ENCODE measurements at regions not wholly inside any gene's neighbourhood (a gene's known extent, or its start where the extent isn't known, plus 50 kb on each side); places are given as distances from the start of the nearest gene placed in this dataset.

- Histone ChIP-seq H3K79me2 (ENCODE audit: low read depth) (no peaks in the 10 kb centered on the region), H3F3A (ENCODE audit: low read depth) (no peaks in the 10 kb centered on the region), H3K27me3 (no peaks in the 10 kb centered on the region), H2AFZ (replicated peaks) (peak overlapping the region; percentile 91), H3K9me3 (ENCODE audit: low read depth) (no peaks in the 10 kb centered on the region), H3K4me2 (no peak overlapping the region), H3K27ac (no peak overlapping the region), H3K4me1 (peaks cover 7% of the 10 kb centered on the region), H4K20me1 (ENCODE audit: low read depth) (no peaks in the 10 kb centered on the region), H3K4me3 (no peak overlapping the region), H3K36me3 (no peaks in the 10 kb centered on the region), H3K9ac (no peak overlapping the region)
- H3K9me3 Mint-ChIP-seq: peaks cover 3% of the 10 kb centered on the region
- no peak overlapping the region for H3K27ac Mint-ChIP-seq
- no peaks in the 10 kb centered on the region for H3K36me3 Mint-ChIP-seq
- H3K27me3 Mint-ChIP-seq (ENCODE audit: insufficient read depth, low read depth): no peaks in the 10 kb centered on the region
- peaks cover 17% of the 10 kb centered on the region for H3K4me1 Mint-ChIP-seq
- no peak overlapping the region for H3K4me3 Mint-ChIP-seq
- no peak for TF ChIP-seq CTCF (IDR thresholded peaks at IDR 0.05)
- DNase-seq (ENCODE audit: low spot score): no peak
Measured at GRCh38 chr18:68147728-68148127, 567.2 kb downstream of the TMX3 start.

- no peaks in the 10 kb centered on the region for H3K9me3 ChIP-seq (ENCODE audit: low read depth)
- H3K27me3 ChIP-seq: no peaks in the 10 kb centered on the region
- H3K79me2 ChIP-seq (ENCODE audit: low read depth): no peaks in the 10 kb centered on the region
- H3K27ac Mint-ChIP-seq: no peak overlapping the region
- H3K36me3 ChIP-seq: no peaks in the 10 kb centered on the region
- H3K4me3 ChIP-seq: no peak overlapping the region
- H3K4me1 Mint-ChIP-seq: peaks cover 2% of the 10 kb centered on the region
- no peaks in the 10 kb centered on the region for H3K36me3 Mint-ChIP-seq
- peaks cover 3% of the 10 kb centered on the region for H3K27me3 Mint-ChIP-seq (ENCODE audit: insufficient read depth, low read depth)
- H3F3A ChIP-seq (ENCODE audit: low read depth): no peaks in the 10 kb centered on the region
- H3K4me3 Mint-ChIP-seq: no peak overlapping the region
- no peak overlapping the region for H3K9ac ChIP-seq
- TF ChIP-seq EZH2 (IDR thresholded peaks at IDR 0.05) (no peak), EZH2phosphoT487 (IDR thresholded peaks at IDR 0.05) (no peak), CTCF (IDR thresholded peaks at IDR 0.05) (no peak)
- no peak overlapping the region for H2AFZ ChIP-seq (replicated peaks)
- DNase-seq (ENCODE audit: low spot score): no peak
- no peak overlapping the region for H3K4me2 ChIP-seq
- no peaks in the 10 kb centered on the region for H3K4me1 ChIP-seq
- H3K27ac ChIP-seq: no peak overlapping the region
- peaks cover 2% of the 10 kb centered on the region for H3K9me3 Mint-ChIP-seq
- H4K20me1 ChIP-seq (ENCODE audit: low read depth): no peaks in the 10 kb centered on the region
Measured at GRCh38 chr18:68121826-68122225, 593.1 kb downstream of the TMX3 start.

- H3K79me2 ChIP-seq (ENCODE audit: low read depth): no peaks in the 10 kb centered on the region
- H3K4me3 ChIP-seq: no peak overlapping the region
- H3K9ac ChIP-seq: no peak overlapping the region
- H3K4me2 ChIP-seq: no peak overlapping the region
- H3F3A ChIP-seq (ENCODE audit: low read depth): no peaks in the 10 kb centered on the region
- DNase-seq (ENCODE audit: low spot score): peak; percentile 3
- Mint-ChIP-seq H3K36me3 (no peaks in the 10 kb centered on the region), H3K27ac (no peak overlapping the region), H3K4me3 (no peak overlapping the region), H3K9me3 (peaks cover 2% of the 10 kb centered on the region), H3K4me1 (peaks cover 5% of the 10 kb centered on the region), H3K27me3 (ENCODE audit: insufficient read depth, low read depth) (peaks cover 3% of the 10 kb centered on the region)
- H2AFZ ChIP-seq (replicated peaks): no peak overlapping the region
- no peak overlapping the region for H3K27ac ChIP-seq
- H4K20me1 ChIP-seq (ENCODE audit: low read depth): no peaks in the 10 kb centered on the region
- H3K36me3 ChIP-seq: no peaks in the 10 kb centered on the region
- no peak for TF ChIP-seq CTCF (IDR thresholded peaks at IDR 0.05)
- TF ChIP-seq EZH2 (IDR thresholded peaks at IDR 0.05): no peak
- no peak for TF ChIP-seq EZH2phosphoT487 (IDR thresholded peaks at IDR 0.05)
- H3K9me3 ChIP-seq (ENCODE audit: low read depth): no peaks in the 10 kb centered on the region
- H3K27me3 ChIP-seq: no peaks in the 10 kb centered on the region
- no peaks in the 10 kb centered on the region for H3K4me1 ChIP-seq
Measured at GRCh38 chr18:68121308-68121707, 593.6 kb downstream of the TMX3 start.

GRCh38 chr18:68114989-68115388, 598.5 kb upstream of the DSEL start:
- Histone ChIP-seq H3K79me2 (ENCODE audit: low read depth) (no peaks in the 10 kb centered on the region), H3K4me2 (no peak overlapping the region), H3K27ac (no peak overlapping the region), H3K27me3 (no peaks in the 10 kb centered on the region), H3K4me1 (no peaks in the 10 kb centered on the region), H2AFZ (replicated peaks) (no peak overlapping the region), H3K9me3 (ENCODE audit: low read depth) (no peaks in the 10 kb centered on the region), H3K36me3 (no peaks in the 10 kb centered on the region), H3K4me3 (no peak overlapping the region), H3K9ac (no peak overlapping the region), H4K20me1 (ENCODE audit: low read depth) (no peaks in the 10 kb centered on the region), H3F3A (ENCODE audit: low read depth) (no peaks in the 10 kb centered on the region)
- TF ChIP-seq CTCF (IDR thresholded peaks at IDR 0.05): no peak
- TF ChIP-seq EZH2 (IDR thresholded peaks at IDR 0.05): no peak
- no peak for TF ChIP-seq EZH2phosphoT487 (IDR thresholded peaks at IDR 0.05)
- no peak for DNase-seq (ENCODE audit: low spot score)
- Mint-ChIP-seq H3K36me3 (no peaks in the 10 kb centered on the region), H3K27ac (no peak overlapping the region), H3K27me3 (ENCODE audit: insufficient read depth, low read depth) (peaks cover 3% of the 10 kb centered on the region), H3K4me1 (peaks cover 5% of the 10 kb centered on the region), H3K9me3 (no peaks in the 10 kb centered on the region), H3K4me3 (no peak overlapping the region)
